ENCODE measurements at regions not wholly inside any gene's neighbourhood (a gene's known extent, or its start where the extent isn't known, plus 50 kb on each side); places are given as distances from the start of the nearest gene placed in this dataset.

DNA sequence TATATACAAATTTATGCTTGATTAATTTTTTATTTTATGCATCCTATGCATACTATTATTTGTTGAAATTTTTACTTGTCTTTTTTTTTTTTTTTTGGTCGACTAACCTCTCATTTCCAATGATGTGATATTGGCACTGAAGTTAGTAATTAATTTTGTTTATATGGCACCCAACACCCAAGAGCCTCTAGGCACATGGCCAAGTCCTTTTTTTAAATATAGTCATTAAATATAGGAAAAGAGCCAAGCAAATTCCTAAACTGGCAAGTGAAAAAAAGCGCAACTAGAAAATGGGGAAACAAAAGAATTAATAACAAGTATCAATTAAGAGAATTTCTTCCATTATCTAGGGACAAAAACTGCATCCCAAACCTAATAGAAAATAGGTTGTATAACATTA, 85.5 kb upstream of the HS3ST5 start:
- Mint-ChIP-seq H3K4me1 (ENCODE audit: low read depth) (no peaks in the 10 kb centered on the region), H3K9me3 (peaks cover 24% of the 10 kb centered on the region), H3K36me3 (ENCODE audit: low read depth) (no peaks in the 10 kb centered on the region), H3K27me3 (ENCODE audit: insufficient read depth) (no peaks in the 10 kb centered on the region), H3K4me3 (no peak overlapping the region), H3K27ac (no peak overlapping the region)
- DNase-seq = no peak
- TF ChIP-seq, protein P1, sequence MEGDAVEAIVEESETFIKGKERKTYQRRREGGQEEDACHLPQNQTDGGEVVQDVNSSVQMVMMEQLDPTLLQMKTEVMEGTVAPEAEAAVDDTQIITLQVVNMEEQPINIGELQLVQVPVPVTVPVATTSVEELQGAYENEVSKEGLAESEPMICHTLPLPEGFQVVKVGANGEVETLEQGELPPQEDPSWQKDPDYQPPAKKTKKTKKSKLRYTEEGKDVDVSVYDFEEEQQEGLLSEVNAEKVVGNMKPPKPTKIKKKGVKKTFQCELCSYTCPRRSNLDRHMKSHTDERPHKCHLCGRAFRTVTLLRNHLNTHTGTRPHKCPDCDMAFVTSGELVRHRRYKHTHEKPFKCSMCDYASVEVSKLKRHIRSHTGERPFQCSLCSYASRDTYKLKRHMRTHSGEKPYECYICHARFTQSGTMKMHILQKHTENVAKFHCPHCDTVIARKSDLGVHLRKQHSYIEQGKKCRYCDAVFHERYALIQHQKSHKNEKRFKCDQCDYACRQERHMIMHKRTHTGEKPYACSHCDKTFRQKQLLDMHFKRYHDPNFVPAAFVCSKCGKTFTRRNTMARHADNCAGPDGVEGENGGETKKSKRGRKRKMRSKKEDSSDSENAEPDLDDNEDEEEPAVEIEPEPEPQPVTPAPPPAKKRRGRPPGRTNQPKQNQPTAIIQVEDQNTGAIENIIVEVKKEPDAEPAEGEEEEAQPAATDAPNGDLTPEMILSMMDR (IDR thresholded peaks at IDR 0.05) = no peak

DNA sequence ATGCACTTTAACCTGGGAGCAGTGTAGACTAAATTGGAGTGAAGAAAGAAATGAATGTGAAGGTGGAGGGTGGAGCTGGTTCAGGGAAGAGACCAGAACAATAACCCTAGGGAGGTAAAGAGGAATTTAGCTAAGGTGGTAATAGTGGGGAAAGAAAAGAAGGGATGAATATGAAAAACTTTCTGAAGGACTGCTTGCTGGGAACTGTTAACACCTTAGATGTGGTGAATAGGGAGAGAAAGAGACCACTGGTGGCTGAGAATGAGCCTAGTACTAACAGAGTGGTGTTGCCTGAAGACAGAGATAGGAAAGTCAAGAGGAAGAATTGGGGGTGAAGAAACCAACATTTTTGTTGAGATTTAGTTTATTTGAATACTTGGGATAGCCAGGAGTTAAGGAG, 78.4 kb upstream of the HS3ST5 start:
- no peaks in the 10 kb centered on the region for H3K4me1 Mint-ChIP-seq (ENCODE audit: low read depth)
- H3K27ac Mint-ChIP-seq = no peak overlapping the region

GRCh38 chr6:114419175-114419574, 76.4 kb upstream of the HS3ST5 start:
- Mint-ChIP-seq H3K9me3 (peaks cover 47% of the 10 kb centered on the region), H3K27me3 (ENCODE audit: insufficient read depth) (no peaks in the 10 kb centered on the region), H3K4me3 (no peak overlapping the region), H3K36me3 (ENCODE audit: low read depth) (0 out of 2 replicates have a peak, but pooled peaks cover 9% of the 10 kb centered on the region), H3K4me1 (ENCODE audit: low read depth) (no peaks in the 10 kb centered on the region), H3K27ac (no peak overlapping the region)
- TF ChIP-seq, protein P1 (IDR thresholded peaks at IDR 0.05) = no peak
- no peak for DNase-seq

More for the DNA sequence above, 78.4 kb upstream of the HS3ST5 start:
- Mint-ChIP-seq H3K27me3 (ENCODE audit: insufficient read depth) (no peaks in the 10 kb centered on the region), H3K36me3 (ENCODE audit: low read depth) (0 out of 2 replicates have a peak, but pooled peaks cover 9% of the 10 kb centered on the region), H3K9me3 (peaks cover 39% of the 10 kb centered on the region), H3K4me3 (no peak overlapping the region)
- DNase-seq = no peak
- TF ChIP-seq, protein P1 (IDR thresholded peaks at IDR 0.05) = no peak

GRCh38 chr6:114418304-114418972, 75.6 kb upstream of the HS3ST5 start:
- no peak for DNase-seq
- H3K9me3 Mint-ChIP-seq = peaks cover 47% of the 10 kb centered on the region
- H3K36me3 Mint-ChIP-seq (ENCODE audit: low read depth) = 0 out of 2 replicates have a peak, but pooled peaks cover 9% of the 10 kb centered on the region
- TF ChIP-seq, protein P1 (IDR thresholded peaks at IDR 0.05) = no peak
- no peaks in the 10 kb centered on the region for H3K27me3 Mint-ChIP-seq (ENCODE audit: insufficient read depth)
- H3K27ac Mint-ChIP-seq = no peak overlapping the region
- H3K4me1 Mint-ChIP-seq (ENCODE audit: low read depth) = no peaks in the 10 kb centered on the region
- H3K4me3 Mint-ChIP-seq = no peak overlapping the region

GRCh38 chr6:114407426-114408035, 64.7 kb upstream of the HS3ST5 start:
- H3K36me3 Mint-ChIP-seq (ENCODE audit: low read depth) = no peaks in the 10 kb centered on the region
- H3K27ac Mint-ChIP-seq = no peak overlapping the region
- H3K9me3 Mint-ChIP-seq = peaks cover 18% of the 10 kb centered on the region
- H3K4me3 Mint-ChIP-seq = no peak overlapping the region
- TF ChIP-seq, protein P1 (IDR thresholded peaks at IDR 0.05) = no peak
- no peaks in the 10 kb centered on the region for H3K4me1 Mint-ChIP-seq (ENCODE audit: low read depth)
- DNase-seq = no peak
- H3K27me3 Mint-ChIP-seq (ENCODE audit: insufficient read depth) = no peaks in the 10 kb centered on the region; the same call in 1 of the 2 replicates

Data from HFFc6 (cell line).